GM19468 (cell line): ENCODE measurements at regions not wholly inside any gene's neighbourhood (a gene's known extent, or its start where the extent isn't known, plus 50 kb on each side); places are given as distances from the start of the nearest gene placed in this dataset.
"Not testable (repeated sequence)": the region's sequence is repeated elsewhere in the genome, so short reads cannot be mapped to it uniquely, and the experiment has no call there.

Experiments used
- ATAC-seq: cut with Tn5 transposase; IDR thresholded peaks from one replicate; pipeline ENCODE4 v1.9.1; 2021; ENCODE audit warnings: mild to moderate bottlenecking, moderate library complexity, moderate number of reproducible peaks; ENCODE audit not compliant: unreplicated experiment; ENCODE audit errors: extremely low read depth

DNA sequence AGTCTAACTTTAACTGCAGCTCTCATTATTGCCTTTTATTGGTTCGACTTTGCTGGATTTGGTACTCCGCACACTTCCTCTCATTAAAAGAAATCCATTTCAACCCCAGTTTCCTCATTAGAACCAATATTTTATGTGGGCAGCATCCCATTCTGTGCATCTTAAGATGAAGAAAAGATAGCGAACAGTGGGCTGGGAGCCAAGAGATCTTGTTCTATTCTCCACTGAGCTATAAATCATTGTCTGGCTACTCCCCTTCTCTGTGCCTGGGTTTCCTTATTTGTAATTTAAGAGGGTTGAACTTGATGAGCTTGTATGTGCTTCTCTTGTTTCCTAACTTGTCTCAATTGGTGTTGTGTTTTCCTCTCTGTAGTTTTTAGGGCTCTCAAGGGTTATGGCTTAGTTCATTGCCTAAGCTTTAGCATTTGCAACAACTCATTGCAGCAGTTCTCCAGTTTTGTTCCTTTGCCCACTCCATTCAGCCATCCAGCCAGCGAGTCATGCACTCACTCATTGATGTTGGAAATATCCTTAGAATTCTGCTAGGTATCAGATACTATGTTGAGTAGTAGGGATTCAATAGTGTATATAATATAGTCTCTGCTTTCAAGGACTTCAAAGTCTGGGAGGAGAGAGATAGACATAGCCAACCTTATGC is 273.3 kb upstream of the TNC start:
- no peak for ATAC-seq

DNA sequence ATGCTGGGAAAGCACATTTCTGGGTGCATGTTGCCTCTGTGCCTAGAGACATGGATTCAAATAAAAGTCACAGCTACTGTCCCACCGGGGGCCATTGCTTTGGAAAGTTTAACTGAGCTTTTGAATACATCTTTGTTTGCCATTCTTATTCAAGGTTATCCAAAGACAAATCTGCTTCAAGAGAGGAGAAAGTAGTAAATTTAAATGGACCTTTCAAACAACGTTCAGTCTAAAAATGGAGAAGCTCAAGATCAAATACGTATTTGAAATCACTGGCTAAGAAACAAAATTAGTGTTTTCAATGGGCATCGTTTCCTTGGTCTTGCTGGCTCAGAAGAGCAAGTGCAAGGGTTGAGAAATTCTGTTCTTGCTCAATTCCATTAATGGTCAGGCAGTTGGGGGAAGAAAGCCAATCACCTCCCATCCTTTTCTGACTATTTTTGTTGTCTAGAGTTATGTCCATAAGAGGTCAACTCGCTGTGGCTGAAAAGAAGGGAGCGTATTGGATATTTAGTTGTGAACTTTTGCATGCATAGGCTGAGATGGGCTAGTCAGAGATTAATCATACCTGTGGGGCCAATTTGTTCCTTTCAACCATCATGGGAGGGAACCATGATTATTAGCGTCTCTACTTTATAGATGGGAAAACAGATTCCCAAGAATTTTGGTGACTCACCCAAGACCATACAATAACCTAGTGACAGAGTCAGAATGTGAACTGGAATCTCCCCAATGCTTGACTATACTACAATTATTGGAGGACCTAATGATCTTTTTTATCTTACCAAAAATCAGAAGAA is 276.2 kb upstream of the TNC start:
- ATAC-seq: no peak

DNA sequence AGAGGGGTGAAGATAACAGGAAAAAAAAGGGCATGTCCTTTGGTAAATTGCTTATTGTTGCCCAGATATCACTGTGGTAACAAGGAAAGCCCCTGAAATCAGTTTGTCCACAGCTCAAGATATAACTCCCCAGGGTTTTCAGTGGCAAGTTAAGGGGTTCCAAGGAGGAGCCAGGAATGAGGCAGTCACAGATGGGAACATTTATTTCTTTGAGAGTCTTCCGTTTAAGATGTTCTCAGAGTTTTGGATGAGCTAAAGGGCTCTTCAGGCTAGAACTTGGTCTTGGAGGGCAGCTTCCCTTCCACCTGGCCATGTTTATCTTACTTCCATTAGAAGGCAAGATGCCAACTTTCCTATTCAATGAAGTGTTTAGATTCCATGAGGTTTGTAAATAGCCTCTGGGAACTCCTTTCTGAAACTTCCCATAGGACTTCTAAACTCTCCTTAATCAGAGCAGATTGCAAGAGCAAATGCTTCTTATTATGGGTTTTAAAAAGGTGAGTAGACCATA is 277.6 kb upstream of the TNC start:
- ATAC-seq: no peak

DNA sequence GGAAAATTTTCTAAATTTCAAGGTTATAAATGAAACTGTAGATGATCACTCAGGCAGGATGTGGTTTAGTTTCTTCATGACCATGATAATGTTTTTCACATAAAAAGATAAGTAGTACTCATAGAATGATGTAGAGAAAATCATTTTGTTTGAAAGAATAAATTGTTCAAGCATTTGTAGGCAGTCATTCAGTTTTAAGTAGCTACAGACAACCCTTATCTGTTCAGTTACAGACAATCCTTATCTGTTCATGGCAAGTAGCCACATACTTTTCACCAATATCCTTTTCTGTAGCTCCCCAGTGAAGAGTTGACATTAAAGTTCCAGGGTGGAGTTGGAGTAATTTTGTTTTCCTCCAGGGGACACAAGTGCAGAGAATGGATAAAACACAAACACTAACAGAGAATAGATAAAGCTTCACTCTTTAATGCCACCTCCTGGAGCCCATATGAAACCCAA is 278.1 kb upstream of the TNC start:
- no peak for ATAC-seq

DNA sequence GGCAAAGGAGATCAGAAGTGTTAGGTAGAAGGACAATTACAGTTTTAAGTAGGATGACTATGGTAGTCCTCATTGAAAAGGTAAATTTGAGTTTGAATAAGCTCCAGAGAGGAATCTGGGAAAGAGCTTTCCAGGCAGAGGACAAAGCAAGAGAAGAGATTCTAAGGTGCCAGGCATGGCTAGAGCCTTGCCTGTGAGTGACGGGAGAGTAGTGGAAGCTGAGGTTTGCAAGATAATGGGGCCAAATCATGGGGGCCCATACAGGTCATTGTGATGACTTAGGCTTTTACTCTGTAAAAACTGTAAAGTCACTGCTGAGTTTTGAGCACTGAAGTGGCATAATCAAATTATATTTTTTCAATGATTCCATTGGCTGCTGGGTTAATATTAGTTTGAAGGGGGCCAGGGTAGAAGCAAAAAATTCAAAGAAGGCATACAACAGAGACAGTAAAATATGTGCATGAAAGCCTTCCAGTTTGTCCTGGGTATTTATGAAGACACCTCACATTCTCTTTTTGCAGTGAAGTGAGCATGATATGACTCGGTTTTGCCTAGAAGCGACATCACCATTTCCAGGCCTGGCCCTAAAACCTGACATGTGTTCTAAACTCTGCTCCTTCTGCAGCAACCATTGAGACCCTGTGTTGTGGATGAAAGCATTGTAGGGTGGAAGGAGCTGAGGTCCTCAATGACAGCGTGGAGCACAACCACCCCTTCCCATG is 279.8 kb upstream of the TNC start:
- no peak for ATAC-seq

GRCh38 chr9:115398313-115398650 is 280.3 kb upstream of the TNC start:
- no peak for ATAC-seq

GRCh38 chr9:115398996-115399395 is 281.0 kb upstream of the TNC start:
- ATAC-seq: no peak

- ATAC-seq: no peak
Observed at GRCh38 chr9:115400796-115401195, 282.8 kb upstream of the TNC start.

GRCh38 chr9:115401756-115402327 is 283.9 kb upstream of the TNC start:
- no peak for ATAC-seq

DNA sequence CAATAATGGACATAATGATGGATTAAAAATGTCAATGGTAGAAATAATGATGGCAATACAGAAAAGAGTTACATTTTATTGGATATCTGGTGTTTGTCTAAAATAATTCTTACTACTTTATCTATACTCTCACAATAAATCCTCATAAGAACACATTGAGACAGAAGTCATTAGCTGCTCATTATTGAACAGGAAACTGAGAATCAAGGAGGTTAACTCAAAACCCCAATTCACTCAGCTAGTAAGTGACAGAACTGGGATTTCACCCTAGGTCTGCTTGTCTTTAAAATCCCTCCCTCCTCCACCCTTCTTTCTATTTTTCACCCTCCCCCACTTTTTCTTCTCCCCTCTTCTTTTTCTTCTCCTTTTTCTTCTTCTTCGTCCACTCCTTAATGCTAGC is 285.8 kb upstream of the TNC start:
- no peak for ATAC-seq

GRCh38 chr9:115404311-115404710 is 286.4 kb upstream of the TNC start:
- no peak for ATAC-seq

GRCh38 chr9:115411516-115411915 is 293.6 kb upstream of the TNC start:
- ATAC-seq: no peak

GRCh38 chr9:115411993-115412452 is 294.1 kb upstream of the TNC start:
- no peak for ATAC-seq

GRCh38 chr9:115412656-115413055 is 294.7 kb upstream of the TNC start:
- ATAC-seq: no peak

DNA sequence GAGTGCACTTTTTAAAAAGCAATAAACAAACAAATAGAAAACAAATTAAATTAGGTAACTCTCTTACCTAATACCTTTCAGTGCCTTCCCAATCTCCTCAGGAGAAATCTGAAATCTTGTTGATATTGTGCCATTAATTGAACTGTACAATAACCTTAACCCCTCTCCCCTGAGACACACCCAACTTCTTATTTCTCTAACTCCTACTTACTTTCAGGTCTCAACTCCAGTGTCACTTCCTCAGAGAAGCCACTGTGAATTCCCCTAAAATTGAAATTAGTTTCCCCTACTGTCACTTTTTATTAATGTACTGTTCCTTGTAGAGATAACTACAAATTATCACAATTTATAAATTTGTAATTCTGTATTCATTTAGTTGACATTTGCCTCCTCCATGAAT is 295.3 kb upstream of the TNC start:
- ATAC-seq: no peak

DNA sequence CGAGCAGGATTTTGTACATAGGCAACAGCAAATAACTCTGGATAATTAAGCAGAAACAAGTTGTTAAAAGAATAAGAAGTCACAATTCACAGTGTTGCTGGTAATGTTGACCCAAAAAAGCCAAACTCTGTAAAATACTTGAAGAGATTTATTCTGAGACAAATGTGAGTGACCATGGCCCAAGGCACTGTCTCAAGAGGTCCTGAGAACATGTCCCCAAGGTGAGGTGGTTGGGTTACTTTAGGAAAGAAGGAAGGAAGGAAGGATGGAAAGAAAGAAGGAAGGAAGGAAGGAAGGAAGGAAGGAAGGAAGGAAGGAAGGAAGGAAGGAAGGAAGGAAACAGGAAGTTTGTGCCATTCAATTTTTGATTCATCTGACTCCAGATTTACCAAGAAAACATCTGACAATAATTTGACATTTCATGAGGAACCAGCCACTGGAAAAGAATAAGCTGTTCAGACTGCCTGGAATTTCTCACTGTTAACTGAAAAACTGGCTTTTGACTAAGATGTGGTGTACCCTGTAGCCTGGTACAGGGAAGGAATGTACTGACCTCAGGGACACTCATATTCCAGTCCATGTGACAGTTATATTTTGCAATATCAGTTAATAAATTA is 295.9 kb upstream of the TNC start:
- no peak for ATAC-seq

DNA sequence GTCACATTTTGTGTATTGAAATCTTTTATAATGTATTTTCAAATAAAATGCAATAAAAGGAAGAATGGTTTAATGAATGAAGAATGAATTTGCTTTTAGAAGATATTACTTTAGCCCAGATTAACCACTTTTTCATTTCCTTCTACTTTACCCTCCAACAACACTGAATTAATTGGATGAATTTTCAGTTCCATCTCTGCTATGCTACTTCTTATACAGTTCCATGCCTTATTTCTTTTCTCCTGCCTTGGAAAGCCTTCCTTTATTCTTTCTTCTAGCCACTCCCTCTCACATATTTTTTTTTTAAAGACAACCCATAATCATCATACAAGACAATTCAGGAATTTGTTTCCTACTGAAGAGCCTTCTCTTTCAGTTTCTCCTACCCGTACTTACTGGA is 296.6 kb upstream of the TNC start:
- ATAC-seq: no peak

DNA sequence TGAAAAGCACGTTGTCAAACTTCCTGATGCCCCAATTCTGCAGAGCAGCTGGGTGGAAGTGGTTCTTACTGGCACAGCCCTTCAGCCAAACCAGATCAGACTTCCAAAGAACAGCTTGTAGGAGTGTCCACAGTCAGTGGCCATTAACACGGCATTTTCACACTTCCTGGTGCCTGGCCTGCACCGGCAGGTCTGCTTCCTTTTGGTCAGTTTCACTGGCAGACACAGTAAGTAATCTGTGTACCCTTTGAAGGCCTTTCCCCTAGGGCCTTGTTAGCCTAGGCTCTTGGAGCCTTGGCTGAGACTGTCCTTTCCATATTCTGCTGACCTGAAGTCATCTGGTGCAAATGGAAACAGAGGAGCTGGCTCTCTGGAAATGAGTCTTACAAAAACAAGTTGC is 297.5 kb upstream of the TNC start:
- ATAC-seq: no peak

- ATAC-seq: no peak
Observed at GRCh38 chr9:115416299-115416698, 298.3 kb upstream of the TNC start.

- ATAC-seq: not testable (repeated sequence)
Observed at GRCh38 chr9:115418181-115418580, 300.2 kb upstream of the TNC start.
